Keratinocyte (primary cell): ENCODE measurements at regions not wholly inside any gene's neighbourhood (a gene's known extent, or its start where the extent isn't known, plus 50 kb on each side); places are given as distances from the start of the nearest gene placed in this dataset.

Experiments used
- EZH2 ChIP-seq: IDR thresholded peaks from one replicate; pipeline ENCODE4 v1.6.1; 2012; ENCODE audit warnings: inconsistent platforms, mild to moderate bottlenecking, low read length, moderate library complexity
- TF ChIP-seq, protein P1 (sequence below), 3 experiments: IDR thresholded peaks in 1 of 3; conservative IDR thresholded peaks in 1 of 3; optimal IDR thresholded peaks in 1 of 3; 2 replicates in 2 of 3; 3 replicates in 1 of 3; pipeline versions ENCODE3 to v1.5.1; 2011; ENCODE audit warnings: low read length in 3 of 3, mild to moderate bottlenecking in 3 of 3, moderate library complexity in 2 of 3, control low read depth in 1 of 3, inconsistent platforms in 1 of 3; ENCODE audit not compliant: insufficient read depth in 2 of 3; ENCODE audit errors: extremely low read depth in 1 of 3

GRCh38 chr20:39876976-39877635, 811.9 kb downstream of the MAFB start:
- TF ChIP-seq, protein P1, sequence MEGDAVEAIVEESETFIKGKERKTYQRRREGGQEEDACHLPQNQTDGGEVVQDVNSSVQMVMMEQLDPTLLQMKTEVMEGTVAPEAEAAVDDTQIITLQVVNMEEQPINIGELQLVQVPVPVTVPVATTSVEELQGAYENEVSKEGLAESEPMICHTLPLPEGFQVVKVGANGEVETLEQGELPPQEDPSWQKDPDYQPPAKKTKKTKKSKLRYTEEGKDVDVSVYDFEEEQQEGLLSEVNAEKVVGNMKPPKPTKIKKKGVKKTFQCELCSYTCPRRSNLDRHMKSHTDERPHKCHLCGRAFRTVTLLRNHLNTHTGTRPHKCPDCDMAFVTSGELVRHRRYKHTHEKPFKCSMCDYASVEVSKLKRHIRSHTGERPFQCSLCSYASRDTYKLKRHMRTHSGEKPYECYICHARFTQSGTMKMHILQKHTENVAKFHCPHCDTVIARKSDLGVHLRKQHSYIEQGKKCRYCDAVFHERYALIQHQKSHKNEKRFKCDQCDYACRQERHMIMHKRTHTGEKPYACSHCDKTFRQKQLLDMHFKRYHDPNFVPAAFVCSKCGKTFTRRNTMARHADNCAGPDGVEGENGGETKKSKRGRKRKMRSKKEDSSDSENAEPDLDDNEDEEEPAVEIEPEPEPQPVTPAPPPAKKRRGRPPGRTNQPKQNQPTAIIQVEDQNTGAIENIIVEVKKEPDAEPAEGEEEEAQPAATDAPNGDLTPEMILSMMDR (optimal IDR thresholded peaks at IDR 0.05 in 1 of 3, IDR thresholded peaks at IDR 0.05 in 1 of 3, conservative IDR thresholded peaks at IDR 0.05 in 1 of 3; ENCODE audit: extremely low read depth in 1 of 3, insufficient read depth in 2 of 3, low read length in 3 of 3) = no peak
- TF ChIP-seq EZH2 = no peak
